OCI-M2 (cell line): ENCODE measurements at regions not wholly inside any gene's neighbourhood (a gene's known extent, or its start where the extent isn't known, plus 50 kb on each side); places are given as distances from the start of the nearest gene placed in this dataset.
"Not testable (repeated sequence)": the region's sequence is repeated elsewhere in the genome, so short reads cannot be mapped to it uniquely, and the experiment has no call there.

Experiments used
- DNase-seq: peaks from one replicate; lab custom pipeline; 2025; ENCODE audit not compliant: unreplicated experiment; lab: John Stamatoyannopoulos, UW

GRCh38 chr14:71618716-71619115 is 313.5 kb upstream of the RGS6 start:
- no peak for DNase-seq

DNA sequence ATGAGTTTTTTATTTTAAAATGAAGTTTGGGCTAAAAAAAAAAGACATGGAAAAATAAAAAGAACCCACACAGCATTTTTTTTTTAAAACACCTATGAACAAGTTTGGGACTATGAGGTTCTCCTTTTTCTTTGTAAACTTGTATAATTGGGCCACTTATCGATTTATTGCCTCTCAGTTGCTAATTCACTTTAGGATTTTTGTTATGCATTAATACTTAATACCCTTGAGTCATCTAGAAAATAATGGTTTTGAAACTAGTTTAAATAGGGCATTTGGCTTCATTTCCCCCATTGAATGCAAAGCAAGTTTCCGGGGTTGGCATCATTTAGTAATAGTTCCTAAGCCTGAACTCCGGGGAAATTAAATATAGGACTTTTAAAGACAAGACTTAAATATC is 312.8 kb upstream of the RGS6 start:
- no peak for DNase-seq

- no peak for DNase-seq
Measured at GRCh38 chr14:71620401-71620800, 311.8 kb upstream of the RGS6 start.

DNA sequence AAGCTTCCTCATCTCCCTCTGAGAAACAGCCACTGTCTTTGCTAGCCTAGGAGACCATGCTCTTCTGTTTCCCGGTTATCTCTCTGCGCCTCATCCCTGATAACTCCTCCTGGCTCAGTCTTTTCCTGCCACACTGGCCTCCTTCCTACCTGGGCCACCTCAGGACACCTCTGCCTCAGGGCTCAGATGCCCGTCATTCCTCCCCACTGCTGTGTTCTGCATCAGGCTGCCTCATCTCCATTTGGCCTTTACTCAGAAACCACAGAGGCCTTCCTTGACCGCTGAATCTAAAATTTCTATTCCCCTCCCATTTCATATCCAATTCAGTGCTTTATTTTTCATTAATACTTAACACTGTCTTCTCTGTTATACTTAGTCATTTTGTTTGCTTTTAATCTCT is 311.0 kb upstream of the RGS6 start:
- no peak for DNase-seq

DNA sequence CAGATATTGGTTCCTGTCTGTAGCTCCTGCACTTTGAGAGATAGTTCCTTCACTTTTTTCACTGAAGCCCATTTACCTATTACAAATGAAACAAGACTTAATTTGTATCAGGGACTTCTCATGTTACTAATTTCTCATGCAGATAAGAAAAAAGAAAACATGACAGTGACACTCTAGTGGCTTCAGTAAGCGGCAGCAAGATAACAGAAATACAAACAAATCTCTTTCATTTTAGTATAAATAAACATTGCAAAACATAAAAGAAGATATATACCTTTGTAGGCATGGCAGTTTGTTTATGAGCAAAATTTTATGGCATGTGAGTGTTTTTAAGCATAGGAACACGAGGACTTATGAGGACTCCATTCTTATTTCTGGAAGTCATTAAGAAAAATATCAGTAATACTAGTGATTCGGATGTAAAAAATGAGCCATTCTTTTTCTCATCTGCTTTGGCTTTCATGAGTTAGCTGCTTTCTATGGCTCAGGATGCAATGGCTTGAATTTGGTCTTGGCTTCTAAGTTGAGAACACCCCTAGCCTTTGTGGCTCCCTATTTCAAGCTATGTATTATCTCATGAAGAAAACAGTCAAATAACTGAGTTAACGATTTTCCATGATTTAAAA is 310.1 kb upstream of the RGS6 start:
- no peak for DNase-seq

DNA sequence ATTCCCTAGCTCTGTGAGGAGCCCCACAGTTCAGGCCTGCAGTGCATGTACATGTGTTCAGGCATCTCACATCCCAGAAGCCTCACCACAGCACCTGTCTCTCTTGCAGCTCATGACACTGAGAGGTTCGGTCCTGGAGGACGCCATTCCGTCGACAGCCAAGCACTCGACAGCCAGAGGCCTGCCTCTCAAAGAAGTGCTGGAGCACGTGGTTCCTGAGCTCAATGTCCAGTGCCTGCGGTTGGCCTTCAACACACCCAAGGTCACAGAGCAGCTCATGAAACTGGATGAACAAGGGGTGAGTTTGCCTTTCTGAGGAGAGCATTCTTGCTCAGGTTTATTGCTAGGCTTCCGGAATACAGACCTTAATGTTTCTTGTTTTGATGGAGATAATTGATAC is 308.3 kb upstream of the RGS6 start:
- DNase-seq: no peak

DNA sequence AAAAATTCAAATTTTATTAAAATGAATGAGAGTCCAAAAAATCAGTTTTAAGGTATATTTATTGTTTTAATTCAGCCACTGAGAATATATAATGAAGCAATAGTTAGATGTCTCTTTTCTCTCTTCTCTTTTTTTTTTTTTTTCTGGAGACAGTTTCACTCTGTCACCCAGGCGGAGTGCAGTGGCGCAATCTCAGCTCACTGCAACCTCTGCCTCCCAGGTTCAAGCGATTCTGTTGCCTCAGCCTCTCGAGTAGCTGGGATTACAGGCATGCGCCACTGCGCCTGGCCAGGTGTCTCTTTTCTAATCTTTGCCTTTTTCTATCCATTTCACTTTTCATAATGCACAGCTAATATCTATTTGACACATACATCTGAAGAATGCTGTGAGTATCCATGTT is 307.1 kb upstream of the RGS6 start:
- DNase-seq: no peak

- DNase-seq: no peak
Measured at GRCh38 chr14:71625891-71626701, 306.1 kb upstream of the RGS6 start.

GRCh38 chr14:71628433-71628832 is 303.8 kb upstream of the RGS6 start:
- no peak for DNase-seq

- no peak for DNase-seq
Measured at GRCh38 chr14:71629250-71629649, 303.0 kb upstream of the RGS6 start.

DNA sequence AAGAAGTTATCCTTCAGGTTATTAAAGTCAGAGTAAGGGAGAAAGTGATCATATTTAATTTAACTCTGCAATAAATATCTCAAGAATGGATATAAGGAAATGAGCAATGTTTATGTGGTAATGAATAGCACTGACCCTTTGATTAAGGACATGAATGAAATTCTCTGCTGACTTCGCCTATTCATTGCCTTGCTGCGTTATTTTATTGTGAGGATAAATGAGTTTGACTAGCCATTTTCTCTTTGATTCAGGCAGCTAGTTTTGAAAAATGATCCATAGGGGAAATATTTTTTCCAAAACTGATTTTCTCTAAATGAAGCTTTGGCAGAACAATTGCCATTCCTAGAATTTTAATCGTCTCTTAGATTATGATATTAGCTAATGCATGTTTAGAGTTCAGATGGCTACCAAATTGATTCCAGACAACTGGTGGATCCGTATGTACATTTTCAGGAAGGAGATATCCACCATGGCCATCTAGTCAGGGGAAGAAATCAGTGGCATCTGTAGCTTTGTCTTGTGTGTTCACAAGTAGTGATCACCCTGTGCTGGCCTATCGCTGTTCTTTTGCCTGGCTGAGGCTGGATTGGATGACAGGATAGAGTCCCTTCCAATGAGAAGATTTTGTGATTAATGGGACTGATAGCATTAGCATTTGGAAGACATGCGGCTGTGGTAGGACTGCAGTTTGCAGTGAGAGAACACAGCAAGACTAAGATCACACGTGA is 302.3 kb upstream of the RGS6 start:
- no peak for DNase-seq

GRCh38 chr14:71631030-71631429 is 301.2 kb upstream of the RGS6 start:
- not testable (repeated sequence) for DNase-seq

DNA sequence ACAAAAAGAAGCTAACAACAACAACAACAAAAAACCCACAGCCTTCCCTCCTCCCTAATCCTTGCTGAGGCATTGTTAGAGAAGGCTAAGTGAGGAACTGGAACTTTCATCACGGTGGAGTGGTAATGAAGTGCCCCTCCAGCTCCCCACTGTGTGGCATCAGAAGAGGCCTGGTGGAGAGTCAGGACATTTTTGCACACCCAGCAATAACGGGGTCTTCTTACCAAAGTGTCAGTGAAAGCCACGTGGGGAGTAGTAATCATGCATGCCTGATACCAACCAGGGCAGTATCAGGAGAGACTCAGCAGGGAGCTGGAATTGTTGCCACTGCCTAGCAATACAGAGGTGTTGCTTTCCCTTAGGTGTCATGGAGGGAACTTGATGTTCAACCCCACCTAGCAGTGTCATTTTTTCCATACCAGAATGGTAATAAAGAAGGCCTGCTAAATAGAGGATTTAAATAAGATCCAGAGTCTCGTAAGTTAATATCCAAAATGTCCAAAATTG is 299.7 kb upstream of the RGS6 start:
- DNase-seq: no peak

GRCh38 chr14:71636076-71636475 is 296.2 kb upstream of the RGS6 start:
- DNase-seq: no peak

DNA sequence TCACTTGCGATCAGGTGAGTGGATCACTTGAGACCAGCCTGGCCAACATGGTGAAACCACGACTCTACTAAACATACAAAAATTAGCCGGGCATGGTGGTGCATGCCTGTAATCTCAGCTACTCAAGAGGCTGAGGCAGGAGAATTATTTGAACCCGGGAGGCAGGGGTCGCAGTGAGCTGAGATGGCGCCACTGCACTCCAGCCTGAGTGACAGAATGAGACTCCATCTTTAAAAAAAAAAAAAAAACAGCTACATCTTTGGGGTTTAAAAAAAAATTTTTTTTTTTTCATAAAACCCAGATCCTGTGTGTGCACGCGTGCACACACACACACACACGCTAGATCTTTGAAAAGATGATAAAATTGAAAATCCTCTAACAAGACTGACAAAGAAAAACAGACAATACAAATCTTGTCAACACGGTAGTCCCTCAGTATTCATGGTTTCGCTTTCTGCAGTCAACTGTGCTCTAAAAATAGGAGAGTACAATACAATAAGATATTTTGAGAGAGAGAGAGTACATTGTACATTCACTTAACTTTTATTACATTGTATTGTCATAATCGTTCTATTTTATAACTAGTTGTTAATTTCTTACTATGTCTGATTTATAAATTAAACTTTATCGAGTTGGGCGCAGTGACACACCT is 295.3 kb upstream of the RGS6 start:
- DNase-seq: no peak

GRCh38 chr14:71638523-71639196 is 293.6 kb upstream of the RGS6 start:
- DNase-seq: no peak

DNA sequence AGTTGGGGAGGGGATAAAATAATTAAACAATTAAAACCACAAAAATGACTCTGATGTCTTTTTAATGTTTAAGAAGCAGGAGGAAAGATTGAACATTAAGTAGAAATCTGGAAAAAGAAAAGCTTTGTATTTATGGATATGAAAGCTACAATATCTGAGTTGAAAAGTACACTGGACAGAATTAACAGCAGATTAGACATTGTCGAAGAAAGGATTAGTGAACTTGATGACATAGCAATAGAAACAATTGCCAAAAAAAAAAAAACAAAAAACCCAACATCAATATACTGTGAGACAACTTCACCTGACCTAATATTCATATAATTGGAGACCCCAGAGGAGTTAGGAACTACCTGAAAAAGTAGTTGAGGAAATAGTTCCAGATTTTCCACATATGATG is 289.5 kb upstream of the RGS6 start:
- DNase-seq: no peak

- no peak for DNase-seq
Measured at GRCh38 chr14:71645656-71646055, 286.6 kb upstream of the RGS6 start.

GRCh38 chr14:71646518-71646917 is 285.7 kb upstream of the RGS6 start:
- DNase-seq: no peak

DNA sequence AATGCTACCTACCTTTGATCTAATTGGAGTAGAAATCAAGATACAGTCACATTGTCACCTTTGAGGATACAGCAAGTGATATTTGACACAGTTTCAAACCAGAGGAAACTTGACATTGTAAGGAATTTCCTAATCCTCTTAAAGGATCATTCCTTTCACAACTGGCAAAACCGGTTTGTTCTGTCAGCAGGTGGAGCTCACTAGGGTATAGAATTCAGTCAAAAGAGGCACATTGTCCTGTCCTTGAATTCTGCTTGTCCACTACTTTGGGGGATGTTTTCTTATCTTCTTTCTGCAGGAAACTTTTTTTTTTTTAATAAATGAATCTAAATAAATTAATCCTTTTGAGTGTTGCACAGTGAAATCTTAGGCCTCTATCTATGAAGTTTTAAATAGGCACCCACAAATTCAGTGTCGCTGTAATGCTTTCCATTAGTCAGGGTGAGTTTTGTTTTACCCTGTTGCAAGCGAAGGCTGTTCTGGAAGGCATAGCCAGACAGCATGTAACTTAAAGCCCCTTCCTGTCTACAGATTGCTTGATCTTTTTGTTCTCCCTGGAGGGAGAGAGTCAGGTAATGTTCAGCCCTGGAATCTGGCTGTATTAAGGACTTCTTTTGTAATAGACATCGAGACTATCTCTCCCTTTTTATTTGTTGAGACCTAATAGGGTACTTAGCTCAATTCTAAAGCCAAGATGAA is 285.0 kb upstream of the RGS6 start:
- no peak for DNase-seq
